HG02852 (cell line): ENCODE measurements at regions not wholly inside any gene's neighbourhood (a gene's known extent, or its start where the extent isn't known, plus 50 kb on each side); places are given as distances from the start of the nearest gene placed in this dataset.
"Not testable (repeated sequence)": the region's sequence is repeated elsewhere in the genome, so short reads cannot be mapped to it uniquely, and the experiment has no call there.

Experiments used
- ATAC-seq: cut with Tn5 transposase; IDR thresholded peaks from one replicate; pipeline ENCODE4 v1.9.1; 2021; ENCODE audit warnings: mild to moderate bottlenecking, moderate library complexity; ENCODE audit not compliant: unreplicated experiment

DNA sequence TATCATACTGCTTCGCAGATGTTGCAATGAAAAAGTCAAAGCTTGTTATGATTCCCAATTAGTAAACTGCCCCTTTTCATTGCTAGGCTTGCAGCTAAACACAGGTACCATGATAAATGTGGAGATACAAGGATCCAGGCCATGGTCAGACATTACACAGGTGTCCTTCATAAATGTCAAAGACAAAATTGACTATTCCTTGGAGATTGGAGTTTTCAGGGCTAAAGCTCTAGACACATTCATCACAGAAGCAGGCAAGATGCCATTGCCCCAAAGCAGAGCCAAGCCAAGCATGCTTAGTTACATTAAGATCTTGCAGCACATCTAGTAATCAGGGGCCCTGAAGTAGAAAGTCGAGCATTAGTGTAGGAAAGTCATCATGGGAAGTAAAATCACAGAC lies 111.3 kb upstream of the INTU start:
- ATAC-seq: no peak

DNA sequence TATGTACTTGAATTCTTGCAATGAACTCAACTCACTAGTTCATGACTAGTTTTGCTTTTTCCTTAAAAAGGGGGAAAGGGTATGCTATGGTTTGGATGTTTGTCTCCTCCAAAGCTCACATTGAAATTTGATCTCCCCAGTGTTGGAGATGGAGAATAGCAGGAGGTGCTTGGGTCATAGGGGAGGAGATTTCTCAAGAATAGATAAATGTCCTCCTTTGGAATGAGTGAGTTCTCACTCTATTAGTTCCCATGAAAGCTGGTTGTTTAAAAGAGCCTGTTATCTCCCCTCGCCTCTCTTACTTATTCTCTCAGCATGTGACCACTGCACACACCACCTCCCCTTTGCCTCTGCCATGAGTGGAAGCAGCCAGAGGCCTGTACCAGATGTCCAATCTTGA lies 109.4 kb upstream of the INTU start:
- no peak for ATAC-seq

DNA sequence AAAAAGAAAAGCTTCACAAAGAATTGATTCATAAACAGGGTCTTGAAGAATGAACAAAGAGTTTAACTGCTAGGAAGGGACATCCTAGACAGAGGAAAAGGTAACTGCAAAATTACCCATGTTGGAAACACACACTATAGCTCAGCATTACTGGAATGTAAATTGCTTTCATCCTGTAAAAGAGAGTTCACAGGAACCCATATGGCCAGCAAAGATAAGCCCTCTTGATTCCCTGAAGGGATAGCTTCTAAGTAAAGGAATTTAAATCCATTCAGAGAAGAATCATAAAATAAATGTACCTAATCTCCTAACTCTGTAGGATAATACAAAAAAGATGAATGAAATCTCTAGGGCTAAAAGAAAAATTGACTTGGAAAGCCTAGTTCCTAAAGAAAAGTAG lies 107.1 kb upstream of the INTU start:
- ATAC-seq: no peak

DNA sequence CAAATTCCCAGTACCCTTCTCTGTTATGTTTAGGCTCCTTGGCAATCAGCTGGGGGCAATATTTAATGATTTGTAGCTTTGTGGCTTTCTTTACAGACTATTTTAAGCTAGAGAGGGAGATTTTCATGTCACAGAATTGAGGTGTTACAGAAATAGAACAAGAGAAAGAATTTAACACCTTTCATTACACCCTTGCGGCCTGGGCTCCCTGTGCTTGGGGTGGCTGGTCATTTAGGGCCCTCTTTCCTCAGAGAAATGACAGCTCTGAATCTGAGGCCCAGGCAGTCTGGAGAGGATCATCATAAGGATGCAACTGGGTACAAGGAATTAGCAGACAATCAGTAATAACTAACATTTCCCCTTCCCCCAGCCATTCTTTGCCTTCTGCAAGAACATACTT lies 104.5 kb upstream of the INTU start:
- no peak for ATAC-seq

DNA sequence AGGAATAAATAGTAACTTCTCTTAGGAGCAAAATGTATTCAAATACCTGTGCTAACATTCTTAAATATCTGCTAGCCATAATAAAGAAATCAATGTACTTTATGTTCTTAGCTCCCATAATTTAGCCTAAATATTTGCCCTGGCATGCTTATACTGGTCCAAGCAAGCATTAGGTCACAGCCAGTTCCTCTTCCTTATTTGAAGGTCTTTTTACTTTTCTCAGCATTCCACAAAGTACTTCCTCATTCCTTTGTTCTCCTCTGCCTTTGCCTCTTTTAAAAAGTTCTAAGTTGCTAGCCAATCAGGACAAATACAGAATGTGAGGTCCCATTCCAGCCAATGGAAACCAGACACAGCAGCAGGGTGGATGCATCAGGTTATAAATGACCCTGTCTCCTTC lies 102.9 kb upstream of the INTU start:
- not testable (repeated sequence) for ATAC-seq

DNA sequence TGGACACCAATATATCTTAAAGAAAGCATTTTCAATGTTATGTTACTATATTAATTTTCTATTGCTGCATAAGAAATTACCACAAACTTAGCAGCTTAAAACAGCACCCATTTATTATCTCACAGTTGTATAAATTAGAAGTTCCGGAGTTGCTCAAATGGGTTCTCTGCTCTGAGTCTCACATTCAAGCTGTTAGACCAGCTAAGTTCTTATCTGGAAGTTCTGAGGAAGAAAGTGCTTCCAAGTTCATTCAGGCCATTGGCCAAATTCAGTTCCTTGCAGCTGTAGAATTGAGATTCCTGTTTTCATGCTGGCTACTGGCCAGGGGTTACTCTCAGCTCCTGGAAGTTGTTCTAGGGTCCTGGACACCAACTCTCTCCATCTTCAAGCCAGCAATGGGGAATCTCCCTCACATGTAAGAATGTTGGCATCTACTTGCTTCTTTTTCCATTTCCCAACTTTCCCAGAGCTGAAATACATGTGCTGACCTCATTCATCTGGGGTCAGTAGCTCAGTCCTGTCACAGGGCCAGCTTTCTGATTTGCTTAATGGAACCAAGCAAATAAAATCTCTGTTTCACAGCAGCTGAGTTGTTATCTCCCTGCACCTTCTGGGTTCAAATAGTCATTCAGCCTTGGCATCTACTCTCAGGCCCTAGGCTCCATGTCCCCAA lies 99.6 kb upstream of the INTU start:
- no peak for ATAC-seq

DNA sequence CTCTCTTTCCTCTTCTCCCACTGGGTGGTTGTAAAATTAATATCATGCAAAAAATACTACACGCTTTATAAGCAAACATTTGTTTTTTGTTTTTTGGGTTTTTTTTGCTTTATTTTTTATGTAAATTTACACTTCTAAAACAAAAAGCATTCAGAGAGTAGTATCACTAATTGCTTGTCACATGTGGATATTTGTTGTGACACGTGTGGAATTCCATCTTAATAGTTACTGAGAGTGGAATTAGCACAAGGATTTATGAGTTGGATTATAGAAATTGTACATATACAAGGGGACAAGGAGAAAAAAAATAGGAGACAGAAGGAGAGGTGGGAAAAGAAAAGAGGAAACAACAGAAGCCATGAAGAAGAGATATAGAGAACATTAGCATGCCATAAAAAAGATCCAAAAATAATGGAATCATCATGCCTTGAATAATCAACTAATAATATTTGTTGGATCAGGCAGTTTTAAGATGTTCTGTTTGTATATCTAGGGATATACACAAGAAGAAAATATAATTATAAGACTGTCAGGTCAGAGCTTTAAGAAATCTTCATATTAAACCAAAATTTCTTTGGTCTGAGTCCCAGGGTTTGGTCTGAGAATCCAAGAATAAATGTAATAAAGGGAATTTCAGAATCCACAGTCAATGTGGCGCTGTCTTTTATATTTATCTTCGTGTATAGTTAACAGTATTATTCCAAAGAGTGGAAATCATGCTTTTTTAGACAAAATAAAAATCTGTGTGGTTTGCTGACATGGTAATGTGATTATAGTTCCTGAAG lies 98.5 kb upstream of the INTU start:
- ATAC-seq: no peak

DNA sequence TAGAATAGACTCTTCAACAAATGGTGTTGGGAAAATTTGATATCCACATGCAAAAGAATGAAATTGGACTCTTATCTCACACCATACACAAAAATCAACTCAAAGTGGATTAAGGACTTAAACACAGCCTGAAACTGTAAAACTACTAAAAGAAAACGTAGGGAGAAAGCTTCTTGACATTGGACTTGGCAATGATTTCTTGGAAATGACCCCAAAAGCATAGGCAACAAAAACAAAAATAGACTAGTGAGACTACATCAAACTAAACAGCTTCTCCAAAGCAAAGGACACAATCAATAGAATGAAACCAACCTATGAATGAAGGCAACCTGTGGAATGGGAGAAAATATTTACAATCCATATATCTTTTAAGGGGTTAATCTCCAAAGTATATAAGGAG lies 94.7 kb upstream of the INTU start:
- no peak for ATAC-seq

DNA sequence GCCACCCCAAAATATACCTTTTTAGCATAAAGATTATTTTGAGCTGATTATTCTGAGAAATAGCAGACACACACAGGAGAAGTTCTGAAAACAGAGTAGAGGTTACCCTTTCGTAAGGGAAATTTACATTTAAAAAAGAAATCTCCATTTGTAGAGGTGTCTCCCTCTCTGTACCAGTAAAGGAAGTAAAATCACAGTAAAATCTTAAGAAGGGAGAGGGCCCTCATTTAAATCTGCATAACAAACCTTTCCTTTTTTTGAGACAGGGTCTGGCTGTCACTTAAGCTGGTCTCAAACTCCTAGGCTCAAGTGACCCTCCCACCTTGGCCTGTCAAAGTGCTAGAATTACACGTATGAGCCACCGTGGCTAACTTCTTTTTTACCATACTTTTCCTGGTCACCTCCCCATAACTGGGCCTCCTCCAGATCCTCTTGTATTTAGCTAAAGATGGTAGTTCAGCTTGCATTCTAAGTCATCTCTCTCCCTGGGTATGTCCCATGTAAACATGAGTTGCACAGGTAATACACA lies 92.2 kb upstream of the INTU start:
- no peak for ATAC-seq

DNA sequence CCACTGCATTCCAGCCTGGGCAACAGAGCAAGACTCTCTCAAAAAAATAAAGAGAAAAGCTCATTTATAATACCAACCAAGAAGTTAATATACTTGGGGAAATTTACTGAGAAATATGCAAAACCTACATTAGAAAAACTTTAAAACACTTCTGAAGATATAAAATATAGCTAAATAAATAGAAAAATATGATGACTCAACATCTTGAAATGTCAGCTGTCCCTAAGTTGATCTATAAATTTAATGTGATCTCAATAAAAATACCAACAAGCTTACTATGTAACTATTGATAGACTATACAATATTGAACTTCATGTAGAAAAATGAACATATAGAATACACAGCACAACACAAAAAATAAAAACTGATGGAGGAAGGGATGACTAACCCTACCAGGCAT lies 87.5 kb upstream of the INTU start:
- ATAC-seq: no peak

DNA sequence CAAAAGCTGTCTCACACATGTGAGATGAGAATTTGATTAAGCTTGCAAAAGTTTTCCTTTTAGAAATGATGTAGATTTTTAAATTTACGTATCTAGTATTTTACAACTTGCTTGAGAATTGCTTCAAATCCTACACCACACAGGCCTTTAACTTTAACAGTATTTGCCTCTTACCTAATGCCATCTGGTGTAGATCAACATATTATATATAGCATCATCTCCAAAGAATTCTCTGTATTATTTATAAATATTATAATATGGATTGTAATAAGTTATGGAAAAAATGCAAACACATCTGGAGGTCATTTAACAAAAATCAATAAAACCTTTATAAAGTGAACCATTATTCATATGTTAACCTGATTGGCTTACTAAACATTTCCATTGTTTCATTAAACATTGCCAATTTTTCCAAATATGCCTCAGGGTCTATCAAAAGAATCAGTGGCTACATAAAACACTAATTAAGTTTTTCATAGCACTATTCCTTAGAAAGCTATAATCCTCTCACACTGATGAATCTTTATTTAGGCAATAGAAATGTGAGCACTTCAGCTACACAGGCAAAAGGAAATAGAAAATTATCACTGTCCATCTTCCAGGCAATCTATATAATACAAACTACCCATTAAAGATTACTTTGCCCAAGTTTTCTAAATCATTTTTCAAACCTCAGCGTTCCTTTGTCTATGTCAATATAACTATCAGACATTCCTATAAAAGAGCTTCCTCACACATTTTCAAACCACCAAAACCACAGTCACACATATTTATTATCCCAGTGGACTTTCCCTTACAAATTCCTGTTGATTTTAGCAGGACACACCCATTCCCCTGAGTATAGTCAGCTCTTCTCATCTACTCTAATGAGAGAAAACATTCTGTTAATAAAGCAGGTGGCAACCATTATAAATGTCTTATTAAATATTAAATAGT lies 83.5 kb upstream of the INTU start:
- ATAC-seq: no peak

DNA sequence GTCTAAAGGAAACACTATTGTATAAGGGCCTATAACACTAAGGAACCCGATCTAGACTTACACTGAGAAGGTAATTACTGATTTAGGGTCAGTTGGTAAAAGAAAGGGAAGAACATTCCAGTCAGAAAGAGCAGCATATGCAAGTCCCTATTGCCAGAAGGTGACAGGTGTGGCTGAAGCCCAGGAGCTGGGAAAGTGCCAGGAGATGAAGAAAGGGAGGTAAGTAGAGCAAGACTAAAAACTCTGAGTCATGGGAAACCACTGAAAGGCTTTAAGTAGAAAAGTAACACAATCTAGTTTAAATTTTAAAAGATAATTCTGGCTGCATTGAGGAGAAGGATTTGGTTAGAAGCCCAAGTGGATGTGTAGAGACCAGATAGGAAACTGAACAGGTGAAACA lies 77.7 kb upstream of the INTU start:
- no peak for ATAC-seq

DNA sequence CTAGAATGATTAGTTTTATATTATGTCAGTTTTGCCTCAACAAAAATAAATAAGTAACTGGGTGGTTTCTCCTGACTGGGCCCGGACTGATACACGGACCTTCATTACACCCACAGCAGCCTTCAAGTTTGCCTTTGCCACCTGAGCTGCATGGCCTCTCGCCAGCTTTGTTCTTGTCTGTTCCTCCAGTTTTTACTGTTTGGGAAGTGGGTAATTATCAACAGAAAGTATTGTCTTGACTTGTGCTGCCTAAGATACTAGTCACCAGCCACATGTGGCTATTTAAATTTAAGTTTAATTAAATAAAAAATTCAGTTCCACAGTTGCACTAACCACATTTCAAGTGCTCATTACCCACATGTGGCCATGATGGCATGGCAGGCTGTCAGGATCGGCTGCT lies 74.7 kb upstream of the INTU start:
- no peak for ATAC-seq

DNA sequence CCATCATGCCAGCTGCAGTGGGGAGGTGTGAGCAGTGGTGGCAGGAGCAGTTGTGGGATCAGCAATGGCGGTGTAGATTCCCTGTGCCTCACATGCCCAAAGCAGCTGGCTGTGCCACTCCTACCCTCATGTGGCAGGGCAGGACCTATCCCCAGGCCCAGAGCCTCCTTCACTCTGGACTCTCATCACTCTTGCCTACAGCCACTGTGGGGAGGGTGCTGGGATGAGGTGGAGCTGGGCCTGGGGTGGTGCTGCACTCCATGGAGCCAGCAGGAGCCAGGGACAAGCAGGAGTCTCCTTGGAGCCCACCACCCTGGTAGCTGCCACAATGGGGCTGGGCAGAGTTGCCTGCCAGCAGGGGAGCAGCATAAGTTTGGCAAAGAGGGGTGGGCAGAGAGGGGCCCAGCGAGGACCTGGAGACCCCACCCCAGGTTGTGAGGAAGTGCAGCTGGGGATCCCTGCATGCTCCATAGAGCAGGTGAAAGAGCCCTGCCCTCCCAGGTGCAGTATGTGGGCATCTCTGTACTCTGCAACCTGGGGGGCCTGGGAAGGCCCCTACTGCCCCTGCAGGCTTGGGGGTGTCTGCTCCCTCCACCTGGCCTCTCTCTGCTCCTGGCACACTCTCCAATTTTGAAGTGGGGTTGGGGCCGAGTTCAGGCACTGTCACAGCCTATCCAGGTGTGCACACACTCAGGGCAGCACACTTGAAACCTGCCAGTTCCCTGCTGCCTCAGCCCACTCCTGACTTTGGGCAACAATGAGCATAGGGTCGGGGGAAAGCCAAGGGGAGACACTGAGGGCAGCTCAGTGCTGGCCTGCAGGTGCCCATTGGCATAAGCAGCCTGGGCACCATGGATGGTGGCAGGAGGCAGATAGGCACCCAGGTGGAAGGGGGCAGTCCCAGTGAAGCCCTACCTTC lies 74.0 kb upstream of the INTU start:
- no peak for ATAC-seq

DNA sequence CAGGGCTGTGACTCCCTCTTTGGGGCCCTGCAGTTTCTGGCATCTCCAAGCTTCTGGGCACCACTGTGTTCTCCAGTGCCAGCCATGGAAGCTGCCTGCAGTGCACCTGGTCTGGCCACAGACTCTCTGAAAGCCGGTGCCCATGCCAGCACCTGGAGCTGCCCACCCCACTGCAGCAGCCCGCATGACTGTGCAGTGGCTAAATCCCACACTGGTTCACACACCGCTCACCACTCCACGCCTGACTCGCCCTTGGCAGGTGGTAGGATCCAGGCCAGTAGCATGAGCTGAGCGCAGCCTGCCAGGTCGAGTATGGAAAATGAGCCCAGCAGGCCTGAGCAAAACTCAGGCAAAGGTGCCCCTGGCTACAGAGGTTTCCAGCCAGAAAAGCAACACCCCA lies 72.8 kb upstream of the INTU start:
- no peak for ATAC-seq

DNA sequence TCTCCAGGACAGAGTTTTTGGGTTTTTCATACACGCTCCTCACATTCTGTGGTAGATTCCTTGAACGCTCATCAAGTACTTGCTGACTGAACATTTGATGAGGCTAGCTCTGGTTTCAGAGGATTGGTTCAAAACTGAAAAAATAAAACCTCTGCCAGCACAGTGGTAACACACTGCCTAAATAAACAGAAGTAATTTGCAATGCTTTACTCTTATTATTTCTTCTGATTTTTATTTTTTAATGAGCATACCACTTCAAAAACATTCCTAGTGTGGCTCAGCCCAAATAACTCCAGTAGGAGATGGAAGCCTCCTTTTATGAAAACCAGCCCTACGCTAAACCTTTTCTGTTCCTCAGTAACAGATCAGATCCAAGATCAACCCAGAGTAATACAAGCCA lies 72.0 kb upstream of the INTU start:
- ATAC-seq: no peak

DNA sequence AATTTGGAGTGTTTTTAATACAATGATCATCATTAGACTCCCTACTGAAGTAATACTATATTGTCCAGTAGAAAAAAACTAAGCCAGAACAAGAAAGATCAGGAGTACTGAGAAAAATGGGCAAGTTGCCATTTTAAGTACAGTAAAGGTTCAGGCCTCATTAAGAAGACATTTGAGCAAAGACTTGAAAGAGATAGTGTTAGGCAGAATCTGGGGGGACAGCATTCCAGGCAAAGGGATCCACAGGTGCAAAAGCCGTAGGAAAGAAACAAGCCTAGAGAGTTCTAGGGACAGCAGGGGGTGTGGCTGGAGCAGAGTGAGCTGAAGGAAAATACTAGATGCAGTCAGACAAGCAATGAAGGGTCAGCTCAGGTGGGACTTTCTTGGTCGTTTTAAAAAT lies 58.1 kb upstream of the INTU start:
- no peak for ATAC-seq

DNA sequence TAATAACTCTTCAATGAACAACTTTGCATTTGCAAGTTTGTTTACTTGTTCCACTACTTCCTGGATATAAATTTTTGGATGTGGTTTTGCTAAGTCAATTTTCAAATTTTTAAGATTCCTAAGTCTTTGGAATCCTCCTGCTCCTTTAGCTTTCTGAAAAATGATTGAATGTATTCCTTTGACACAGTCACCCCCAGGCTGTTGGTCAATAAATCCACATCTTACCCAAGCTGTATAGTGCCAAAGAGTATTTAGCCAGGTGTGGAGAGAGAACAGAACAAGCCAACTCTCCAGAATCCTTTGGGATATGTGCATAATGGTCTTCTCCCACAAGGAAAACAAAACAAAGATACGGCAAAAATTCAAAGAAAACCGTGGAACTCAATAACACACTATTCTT lies 56.9 kb upstream of the INTU start:
- ATAC-seq: no peak

DNA sequence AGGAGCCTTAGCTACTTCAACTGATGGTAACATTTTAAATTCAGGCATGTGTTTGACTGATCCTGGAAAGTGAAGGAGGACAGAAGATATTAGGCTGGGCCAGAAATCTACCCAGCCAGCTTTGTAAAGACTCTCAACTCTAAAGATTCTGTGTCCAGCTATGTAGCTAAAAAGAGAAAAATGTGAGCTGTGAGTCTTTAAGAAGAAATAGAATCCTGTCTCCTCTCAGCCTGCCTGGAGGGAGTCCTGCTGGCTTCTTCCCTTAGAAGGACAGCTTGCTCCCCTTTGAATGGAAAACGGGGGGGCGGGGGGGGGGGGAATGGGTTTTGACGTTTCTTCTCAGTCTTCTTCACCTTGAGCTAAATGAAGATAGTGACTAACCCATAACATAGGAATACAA lies 54.3 kb upstream of the INTU start:
- no peak for ATAC-seq

DNA sequence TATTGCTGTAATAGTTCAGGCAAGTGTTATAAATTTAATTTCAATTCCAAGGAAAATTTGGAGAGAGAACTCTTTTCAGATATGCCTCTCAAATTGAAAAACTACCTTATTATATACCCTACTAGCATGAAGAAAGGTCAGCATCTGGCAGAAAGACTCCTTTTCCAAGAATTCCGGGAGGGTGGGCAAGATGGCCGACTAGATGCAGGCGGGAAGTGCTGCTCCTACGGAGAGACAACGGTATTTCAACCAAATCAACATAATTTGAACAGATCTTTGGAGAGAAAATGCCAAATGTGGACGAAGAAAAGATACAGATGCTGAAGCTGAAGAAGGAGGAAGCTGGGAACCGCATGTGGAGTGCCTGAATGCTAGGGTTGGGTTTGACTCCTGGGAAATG lies 53.8 kb upstream of the INTU start:
- ATAC-seq: no peak
